ENCODE measurements at regions not wholly inside any gene's neighbourhood (a gene's known extent, or its start where the extent isn't known, plus 50 kb on each side); places are given as distances from the start of the nearest gene placed in this dataset.

- DNase-seq = no peak
Observed at GRCh38 chr5:155068616-155069100, 55.1 kb downstream of the KIF4B start.

- no peak for DNase-seq
Observed at GRCh38 chr5:155069961-155070360, 56.4 kb downstream of the KIF4B start.

- no peak for DNase-seq
Observed at GRCh38 chr5:155070781-155071180, 57.2 kb downstream of the KIF4B start.

GRCh38 chr5:155076379-155076778 lies 62.8 kb downstream of the KIF4B start:
- no peak for DNase-seq

GRCh38 chr5:155079698-155080097 lies 66.1 kb downstream of the KIF4B start:
- DNase-seq = no peak

GRCh38 chr5:155080721-155081120 lies 67.2 kb downstream of the KIF4B start:
- no peak for DNase-seq

GRCh38 chr5:155081618-155082017 lies 68.1 kb downstream of the KIF4B start:
- no peak for DNase-seq

GRCh38 chr5:155082401-155082800 lies 68.8 kb downstream of the KIF4B start:
- DNase-seq = no peak

- DNase-seq = no peak
Observed at GRCh38 chr5:155085282-155085989, 71.9 kb downstream of the KIF4B start.

GRCh38 chr5:155087036-155087435 lies 73.5 kb downstream of the KIF4B start:
- DNase-seq = no peak

- no peak for DNase-seq
Observed at GRCh38 chr5:155088811-155089210, 75.3 kb downstream of the KIF4B start.

- no peak for DNase-seq
Observed at GRCh38 chr5:155089643-155090042, 76.1 kb downstream of the KIF4B start.

GRCh38 chr5:155091063-155091648 lies 77.6 kb downstream of the KIF4B start:
- DNase-seq = no peak

- no peak for DNase-seq
Observed at GRCh38 chr5:155091768-155092717, 78.5 kb downstream of the KIF4B start.

- no peak for DNase-seq
Observed at GRCh38 chr5:155094455-155094854, 80.9 kb downstream of the KIF4B start.

- no peak for DNase-seq
Observed at GRCh38 chr5:155097995-155098394, 84.4 kb downstream of the KIF4B start.

- no peak for DNase-seq
Observed at GRCh38 chr5:155098433-155098832, 84.9 kb downstream of the KIF4B start.

GRCh38 chr5:155101697-155102096 lies 88.1 kb downstream of the KIF4B start:
- no peak for DNase-seq

- no peak for DNase-seq
Observed at GRCh38 chr5:155103146-155103545, 89.6 kb downstream of the KIF4B start.

GRCh38 chr5:155104441-155104840 lies 90.9 kb downstream of the KIF4B start:
- no peak for DNase-seq

GRCh38 chr5:155106221-155106620 lies 92.7 kb downstream of the KIF4B start:
- no peak for DNase-seq

GRCh38 chr5:155113888-155114287 lies 100.3 kb downstream of the KIF4B start:
- DNase-seq = no peak

- no peak for DNase-seq
Observed at GRCh38 chr5:155114655-155115054, 101.1 kb downstream of the KIF4B start.
